HL-60 (cell line): ENCODE measurements at regions not wholly inside any gene's neighbourhood (a gene's known extent, or its start where the extent isn't known, plus 50 kb on each side); places are given as distances from the start of the nearest gene placed in this dataset.

Source experiments
- DNase-seq, 2 experiments: peaks; one replicate each; pipeline ENCODE4 v3.0.0-alpha.2; 2010 to 2020; ENCODE audit warnings: low read depth in 1 of 2, low spot score in 1 of 2
- H3K27ac ChIP-seq: fragments of 250-450 bp; sonication (Bioruptor Pico); replicated peaks from 2 replicates; pipeline ENCODE4 v1.5.1; 2020; ENCODE audit warnings: mild to moderate bottlenecking, moderate library complexity
- H3K27me3 ChIP-seq: fragments of 250-450 bp; sonication (Bioruptor Pico); 2 replicates; pipeline ENCODE4 v1.5.1; 2021; ENCODE audit warnings: mild to moderate bottlenecking, moderate library complexity; ENCODE audit not compliant: insufficient read depth, poor library complexity, severe bottlenecking
- H3K4me3 ChIP-seq: replicated peaks from 2 replicates; pipeline ENCODE4 v1.5.1; 2011; ENCODE audit warnings: mild to moderate bottlenecking, control low read depth, low read length; ENCODE audit not compliant: insufficient read depth
- GABPA ChIP-seq: IDR thresholded peaks from 2 replicates; pipeline ENCODE4 v1.6.1; 2012; ENCODE audit warnings: low read depth
- POLR2AphosphoS5 ChIP-seq: IDR thresholded peaks from 2 replicates; pipeline ENCODE4 v1.6.1; 2012; ENCODE audit warnings: low read depth
- SPI1 ChIP-seq: IDR thresholded peaks from 2 replicates; pipeline ENCODE4 v1.6.1; 2012; ENCODE audit warnings: low read depth, mild to moderate bottlenecking, borderline replicate concordance
- TF ChIP-seq, protein P1 (sequence below): IDR thresholded peaks from one replicate; pipeline ENCODE4 v1.5.1; 2011; ENCODE audit warnings: low read length, control low read depth, inconsistent platforms; ENCODE audit not compliant: insufficient read depth
- TF ChIP-seq, protein P2 (sequence below): IDR thresholded peaks from 2 replicates; pipeline ENCODE4 v1.6.1; 2012; ENCODE audit warnings: low read depth; ENCODE audit not compliant: insufficient replicate concordance

DNA sequence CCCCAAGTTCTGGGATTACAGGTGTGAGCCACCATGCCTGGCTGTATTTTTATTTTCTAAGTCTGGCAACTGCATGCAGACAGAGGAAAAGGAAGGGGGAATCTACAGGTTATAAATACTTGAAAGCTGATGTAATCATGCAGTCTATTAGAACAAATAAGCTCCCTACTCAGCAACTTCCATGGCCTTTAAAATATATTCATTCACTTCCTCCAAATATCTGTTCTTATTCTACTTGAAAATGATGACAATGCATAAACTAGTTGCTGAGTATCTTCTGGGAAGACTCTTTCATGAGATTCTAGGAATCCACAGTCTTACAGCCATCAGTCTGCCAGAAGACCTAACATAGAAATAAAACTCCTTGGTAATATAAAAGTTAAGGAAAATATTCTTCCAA is 66.9 kb upstream of the NCKAP5 start:
- no peaks in the 10 kb centered on the region for H3K27me3 ChIP-seq
- DNase-seq: no peak
- H3K4me3 ChIP-seq: no peak overlapping the region
- H3K27ac ChIP-seq: no peak overlapping the region
- TF ChIP-seq SPI1: no peak
- TF ChIP-seq POLR2AphosphoS5: no peak
- TF ChIP-seq, protein P1, sequence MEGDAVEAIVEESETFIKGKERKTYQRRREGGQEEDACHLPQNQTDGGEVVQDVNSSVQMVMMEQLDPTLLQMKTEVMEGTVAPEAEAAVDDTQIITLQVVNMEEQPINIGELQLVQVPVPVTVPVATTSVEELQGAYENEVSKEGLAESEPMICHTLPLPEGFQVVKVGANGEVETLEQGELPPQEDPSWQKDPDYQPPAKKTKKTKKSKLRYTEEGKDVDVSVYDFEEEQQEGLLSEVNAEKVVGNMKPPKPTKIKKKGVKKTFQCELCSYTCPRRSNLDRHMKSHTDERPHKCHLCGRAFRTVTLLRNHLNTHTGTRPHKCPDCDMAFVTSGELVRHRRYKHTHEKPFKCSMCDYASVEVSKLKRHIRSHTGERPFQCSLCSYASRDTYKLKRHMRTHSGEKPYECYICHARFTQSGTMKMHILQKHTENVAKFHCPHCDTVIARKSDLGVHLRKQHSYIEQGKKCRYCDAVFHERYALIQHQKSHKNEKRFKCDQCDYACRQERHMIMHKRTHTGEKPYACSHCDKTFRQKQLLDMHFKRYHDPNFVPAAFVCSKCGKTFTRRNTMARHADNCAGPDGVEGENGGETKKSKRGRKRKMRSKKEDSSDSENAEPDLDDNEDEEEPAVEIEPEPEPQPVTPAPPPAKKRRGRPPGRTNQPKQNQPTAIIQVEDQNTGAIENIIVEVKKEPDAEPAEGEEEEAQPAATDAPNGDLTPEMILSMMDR: no peak

DNA sequence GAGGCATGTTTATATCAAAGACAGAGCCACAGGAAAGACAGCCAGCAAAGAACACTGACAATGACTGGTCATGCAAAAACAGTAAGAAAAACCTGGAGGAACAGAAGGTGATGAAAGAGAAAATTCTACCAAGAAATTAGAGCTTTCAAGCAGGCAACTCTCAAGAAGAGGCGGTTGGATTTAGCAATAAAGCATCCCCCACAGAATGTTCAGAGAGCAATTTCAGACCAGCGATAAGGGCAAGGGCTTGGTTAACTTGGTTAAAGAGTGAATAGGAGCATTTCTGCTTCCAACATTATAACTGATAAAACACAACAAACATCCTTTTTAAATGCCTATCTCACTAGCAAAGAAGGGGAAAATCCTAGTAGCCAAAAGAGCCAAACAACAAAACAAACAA is 68.0 kb upstream of the NCKAP5 start:
- TF ChIP-seq POLR2AphosphoS5 (no peak), SPI1 (no peak), GABPA (no peak)
- TF ChIP-seq, protein P1: no peak
- TF ChIP-seq, protein P2, sequence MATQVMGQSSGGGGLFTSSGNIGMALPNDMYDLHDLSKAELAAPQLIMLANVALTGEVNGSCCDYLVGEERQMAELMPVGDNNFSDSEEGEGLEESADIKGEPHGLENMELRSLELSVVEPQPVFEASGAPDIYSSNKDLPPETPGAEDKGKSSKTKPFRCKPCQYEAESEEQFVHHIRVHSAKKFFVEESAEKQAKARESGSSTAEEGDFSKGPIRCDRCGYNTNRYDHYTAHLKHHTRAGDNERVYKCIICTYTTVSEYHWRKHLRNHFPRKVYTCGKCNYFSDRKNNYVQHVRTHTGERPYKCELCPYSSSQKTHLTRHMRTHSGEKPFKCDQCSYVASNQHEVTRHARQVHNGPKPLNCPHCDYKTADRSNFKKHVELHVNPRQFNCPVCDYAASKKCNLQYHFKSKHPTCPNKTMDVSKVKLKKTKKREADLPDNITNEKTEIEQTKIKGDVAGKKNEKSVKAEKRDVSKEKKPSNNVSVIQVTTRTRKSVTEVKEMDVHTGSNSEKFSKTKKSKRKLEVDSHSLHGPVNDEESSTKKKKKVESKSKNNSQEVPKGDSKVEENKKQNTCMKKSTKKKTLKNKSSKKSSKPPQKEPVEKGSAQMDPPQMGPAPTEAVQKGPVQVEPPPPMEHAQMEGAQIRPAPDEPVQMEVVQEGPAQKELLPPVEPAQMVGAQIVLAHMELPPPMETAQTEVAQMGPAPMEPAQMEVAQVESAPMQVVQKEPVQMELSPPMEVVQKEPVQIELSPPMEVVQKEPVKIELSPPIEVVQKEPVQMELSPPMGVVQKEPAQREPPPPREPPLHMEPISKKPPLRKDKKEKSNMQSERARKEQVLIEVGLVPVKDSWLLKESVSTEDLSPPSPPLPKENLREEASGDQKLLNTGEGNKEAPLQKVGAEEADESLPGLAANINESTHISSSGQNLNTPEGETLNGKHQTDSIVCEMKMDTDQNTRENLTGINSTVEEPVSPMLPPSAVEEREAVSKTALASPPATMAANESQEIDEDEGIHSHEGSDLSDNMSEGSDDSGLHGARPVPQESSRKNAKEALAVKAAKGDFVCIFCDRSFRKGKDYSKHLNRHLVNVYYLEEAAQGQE: no peak
- H3K27me3 ChIP-seq: no peaks in the 10 kb centered on the region
- H3K4me3 ChIP-seq: no peak overlapping the region
- H3K27ac ChIP-seq: no peak overlapping the region
- no peak for DNase-seq

DNA sequence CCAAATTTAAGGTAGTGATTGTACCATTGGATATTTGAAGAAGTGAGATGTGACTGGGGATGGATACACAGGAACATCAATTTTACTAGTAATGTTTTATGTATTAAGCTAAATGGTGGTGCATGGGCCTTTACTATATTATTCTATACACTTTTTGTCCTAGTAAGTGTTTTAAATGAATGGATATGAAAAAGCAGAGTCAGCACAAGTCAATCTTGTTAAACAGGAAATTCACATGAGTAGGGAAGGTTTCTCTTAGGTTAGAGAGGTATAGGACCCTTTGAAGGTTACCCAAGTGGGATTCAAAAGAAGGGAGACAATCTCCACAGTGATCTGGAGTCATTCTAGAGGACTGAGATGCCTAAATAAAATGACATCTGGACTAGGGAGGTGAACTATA is 71.8 kb upstream of the NCKAP5 start:
- no peak for DNase-seq
- Histone ChIP-seq H3K27ac (no peak overlapping the region), H3K4me3 (no peak overlapping the region), H3K27me3 (no peaks in the 10 kb centered on the region)
- TF ChIP-seq SPI1 (no peak), GABPA (no peak)
- TF ChIP-seq, protein P1: no peak

DNA sequence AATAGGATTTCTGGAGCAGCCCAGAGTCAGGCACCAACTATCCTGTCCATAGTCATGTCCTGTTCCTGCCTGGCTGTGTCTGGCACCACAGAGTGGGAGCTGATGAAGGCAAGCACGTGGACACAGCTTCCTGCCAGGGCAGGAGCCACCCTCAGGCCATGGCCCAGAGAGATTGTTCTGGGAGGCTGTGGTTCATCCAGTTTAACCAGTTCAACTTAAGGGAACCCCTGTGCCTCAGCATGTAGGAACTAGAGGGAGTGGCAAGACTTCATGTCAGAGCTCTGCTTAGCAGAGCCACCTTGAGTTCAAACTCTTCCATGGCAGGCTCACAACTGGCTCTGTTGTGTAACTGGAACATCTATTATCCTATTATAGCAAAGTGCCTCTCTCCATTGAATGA is 73.2 kb upstream of the NCKAP5 start:
- no peak for DNase-seq
- H3K27ac ChIP-seq: no peak overlapping the region
- no peak for TF ChIP-seq GABPA
- TF ChIP-seq, protein P1: no peak
- no peak for TF ChIP-seq POLR2AphosphoS5
- TF ChIP-seq, protein P2: no peak
- no peak for TF ChIP-seq SPI1
- H3K27me3 ChIP-seq: no peaks in the 10 kb centered on the region
- no peak overlapping the region for H3K4me3 ChIP-seq
